Brain microvascular endothelial cell (primary cell): ENCODE measurements at regions not wholly inside any gene's neighbourhood (a gene's known extent, or its start where the extent isn't known, plus 50 kb on each side); places are given as distances from the start of the nearest gene placed in this dataset.

ENCODE experiments used
- DNase-seq: peaks from one replicate; pipeline ENCODE4 v3.0.0-alpha.2; 2020
- H3K27ac ChIP-seq: fragments of 250-450 bp; sonication (Bioruptor Pico); 2 replicates; pipeline ENCODE4 v1.5.1; 2020; ENCODE audit warnings: mild to moderate bottlenecking, moderate library complexity
- H3K27me3 ChIP-seq: fragments of 250-450 bp; sonication (Bioruptor Pico); replicated peaks from 2 replicates; pipeline ENCODE4 v1.5.1; 2020; ENCODE audit warnings: mild to moderate bottlenecking
- H3K36me3 ChIP-seq: fragments of 250-450 bp; sonication (Bioruptor Pico); replicated peaks from 2 replicates; pipeline ENCODE4 v1.5.1; 2020; ENCODE audit warnings: mild to moderate bottlenecking
- H3K4me3 ChIP-seq: 2 replicates; pipeline ENCODE4 v1.5.1; 2011; ENCODE audit warnings: low read depth, mild to moderate bottlenecking, control low read depth, low read length, moderate library complexity
- CTCF ChIP-seq: IDR thresholded peaks from 2 replicates; pipeline ENCODE4 v1.5.1; 2011; ENCODE audit warnings: low read depth, mild to moderate bottlenecking, moderate library complexity, low read length, control low read depth, inconsistent platforms; ENCODE audit errors: missing control alignments
- in situ Hi-C: cut with HindIII; loops from 2 replicates; pipeline ENCODE4 v1.10.0; 2017; ENCODE audit warnings: low sequenced_read_pairs, low pct_ligation_motif_present

GRCh38 chr18:78765637-78766281, 213.9 kb upstream of the SALL3 start:
- Histone ChIP-seq H3K4me3 (no peak overlapping the region), H3K27ac (no peak overlapping the region), H3K36me3 (no peaks in the 10 kb centered on the region), H3K27me3 (no peaks in the 10 kb centered on the region)
- DNase-seq, result no peak
- TF ChIP-seq CTCF, result no peak
- in situ Hi-C loops, result no loop called here

GRCh38 chr18:78766651-78767533, 212.7 kb upstream of the SALL3 start:
- in situ Hi-C loops, result no loop called here
- Histone ChIP-seq H3K27me3 (no peaks in the 10 kb centered on the region), H3K36me3 (no peaks in the 10 kb centered on the region), H3K4me3 (no peak overlapping the region), H3K27ac (no peak overlapping the region)
- no peak for DNase-seq
- no peak for TF ChIP-seq CTCF

GRCh38 chr18:78767648-78768071, 212.0 kb upstream of the SALL3 start:
- no peaks in the 10 kb centered on the region for H3K27me3 ChIP-seq
- H3K4me3 ChIP-seq, result no peak overlapping the region
- in situ Hi-C loops, result no loop called here
- H3K27ac ChIP-seq, result no peak overlapping the region
- H3K36me3 ChIP-seq, result no peaks in the 10 kb centered on the region
- DNase-seq, result no peak
- TF ChIP-seq CTCF, result no peak

- in situ Hi-C loops, result no loop called here
- Histone ChIP-seq H3K4me3 (no peak overlapping the region), H3K36me3 (no peaks in the 10 kb centered on the region), H3K27ac (no peak overlapping the region), H3K27me3 (no peaks in the 10 kb centered on the region)
- TF ChIP-seq CTCF, result no peak
- DNase-seq, result no peak
Measured at GRCh38 chr18:78768221-78768620, 211.4 kb upstream of the SALL3 start.

GRCh38 chr18:78768656-78769501, 210.7 kb upstream of the SALL3 start:
- Histone ChIP-seq H3K27me3 (no peaks in the 10 kb centered on the region), H3K36me3 (no peaks in the 10 kb centered on the region), H3K4me3 (no peak overlapping the region), H3K27ac (no peak overlapping the region)
- no peak for TF ChIP-seq CTCF
- in situ Hi-C loops, result no loop called here
- no peak for DNase-seq
